Progenitor cell of endocrine pancreas (in vitro differentiated cells): ENCODE measurements at regions not wholly inside any gene's neighbourhood (a gene's known extent, or its start where the extent isn't known, plus 50 kb on each side); places are given as distances from the start of the nearest gene placed in this dataset.

Experiments used
- DNase-seq: peaks from one replicate; pipeline ENCODE4 v3.0.0; 2021; ENCODE audit warnings: low spot score; ENCODE audit not compliant: unreplicated experiment
- H3K27ac Mint-ChIP-seq: 2 replicates; pipeline ENCODE4 v1.8.0; 2021; ENCODE audit warnings: mild to moderate bottlenecking, moderate library complexity, mixed read lengths
- H3K27me3 Mint-ChIP-seq: 2 replicates; pipeline ENCODE4 v1.8.0; 2021; ENCODE audit warnings: mixed read lengths
- H3K36me3 Mint-ChIP-seq: 2 replicates; pipeline ENCODE4 v1.8.0; 2022; ENCODE audit warnings: mixed read lengths; ENCODE audit not compliant: insufficient read depth
- H3K4me1 Mint-ChIP-seq: 2 replicates; pipeline ENCODE4 v1.8.0; 2021; ENCODE audit warnings: low read depth, mixed read lengths
- H3K4me3 Mint-ChIP-seq: 2 replicates; pipeline ENCODE4 v1.8.0; 2021; ENCODE audit warnings: low read depth, mild to moderate bottlenecking, moderate library complexity, mixed read lengths
- H3K9me3 Mint-ChIP-seq: 2 replicates; pipeline ENCODE4 v1.8.0; 2021; ENCODE audit warnings: low read depth, mixed read lengths
- CTCF ChIP-seq: fragments of 200-600 bp; sonication (generic); IDR thresholded peaks from one replicate; pipeline ENCODE4 v1.5.0; 2021; ENCODE audit warnings: antibody characterized with exemption, mild to moderate bottlenecking; ENCODE audit not compliant: unreplicated experiment

DNA sequence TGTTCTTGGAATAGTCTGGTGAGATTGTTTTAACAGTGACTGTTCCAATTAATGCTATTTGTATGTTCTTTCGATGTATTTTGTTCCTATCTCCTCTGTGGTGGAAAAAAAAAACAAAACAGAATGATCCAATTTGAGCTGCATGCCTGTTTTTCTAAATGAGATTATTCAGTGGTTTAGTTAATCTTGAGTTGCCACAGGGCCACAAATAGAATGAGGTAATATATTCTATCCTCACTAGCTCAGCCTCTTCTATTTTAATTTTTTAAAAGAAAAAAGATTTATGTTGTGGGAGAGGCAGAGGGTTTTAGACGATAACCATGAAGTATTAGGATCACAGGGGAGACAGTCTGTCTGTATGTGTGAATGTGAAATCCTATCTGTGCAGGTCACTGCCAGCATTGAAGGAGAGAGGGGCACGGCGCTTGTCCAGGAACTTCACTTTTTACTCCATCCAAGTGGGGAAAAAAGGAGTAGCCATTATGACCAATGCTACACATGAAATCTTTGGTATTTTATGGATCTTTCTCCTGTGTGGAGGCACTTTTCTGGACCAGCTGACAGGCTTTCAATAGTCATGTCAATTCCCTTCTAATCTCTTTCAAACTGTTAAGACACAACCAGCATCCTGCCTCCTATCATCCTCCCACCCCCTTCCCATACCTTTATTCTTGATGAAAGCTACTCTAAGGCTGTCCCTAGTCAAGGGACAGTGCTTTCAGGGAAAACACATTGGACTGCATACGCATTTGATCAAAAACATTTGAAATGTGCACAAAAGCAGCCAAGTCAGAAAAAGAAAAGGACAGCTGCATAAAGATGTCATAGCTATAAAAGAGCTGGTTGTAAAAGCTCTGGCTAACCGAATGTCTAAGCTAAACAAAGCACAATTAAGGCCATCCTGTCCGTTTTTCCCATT lies 1063.8 kb upstream of the INTU start:
- Mint-ChIP-seq H3K27me3 (no peaks in the 10 kb centered on the region), H3K27ac (no peak overlapping the region), H3K36me3 (no peaks in the 10 kb centered on the region), H3K4me1 (no peaks in the 10 kb centered on the region), H3K4me3 (no peak overlapping the region), H3K9me3 (no peaks in the 10 kb centered on the region)
- no peak for DNase-seq
- TF ChIP-seq CTCF, result no peak

- Mint-ChIP-seq H3K27me3 (no peaks in the 10 kb centered on the region), H3K9me3 (no peaks in the 10 kb centered on the region), H3K4me1 (no peaks in the 10 kb centered on the region), H3K4me3 (no peak overlapping the region), H3K36me3 (no peaks in the 10 kb centered on the region), H3K27ac (no peak overlapping the region)
- no peak for DNase-seq
- no peak for TF ChIP-seq CTCF
Observed at GRCh38 chr4:126572264-126572663, 1060.5 kb upstream of the INTU start.

- peaks cover 5% of the 10 kb centered on the region for H3K4me1 Mint-ChIP-seq
- no peak overlapping the region for H3K27ac Mint-ChIP-seq
- no peak overlapping the region for H3K4me3 Mint-ChIP-seq
- TF ChIP-seq CTCF, result peak; percentile 6
- peaks cover 8% of the 10 kb centered on the region for H3K9me3 Mint-ChIP-seq
- no peaks in the 10 kb centered on the region for H3K27me3 Mint-ChIP-seq
- H3K36me3 Mint-ChIP-seq, result no peaks in the 10 kb centered on the region
- no peak for DNase-seq
Observed at GRCh38 chr4:126582737-126583136, 1050.0 kb upstream of the INTU start.

GRCh38 chr4:126583509-126583908 lies 1049.2 kb upstream of the INTU start:
- no peaks in the 10 kb centered on the region for H3K36me3 Mint-ChIP-seq
- H3K4me1 Mint-ChIP-seq, result peaks cover 5% of the 10 kb centered on the region
- DNase-seq, result no peak
- no peak overlapping the region for H3K27ac Mint-ChIP-seq
- H3K27me3 Mint-ChIP-seq, result no peaks in the 10 kb centered on the region
- no peak overlapping the region for H3K4me3 Mint-ChIP-seq
- peaks cover 9% of the 10 kb centered on the region for H3K9me3 Mint-ChIP-seq
- peak; percentile 43 for TF ChIP-seq CTCF

DNA sequence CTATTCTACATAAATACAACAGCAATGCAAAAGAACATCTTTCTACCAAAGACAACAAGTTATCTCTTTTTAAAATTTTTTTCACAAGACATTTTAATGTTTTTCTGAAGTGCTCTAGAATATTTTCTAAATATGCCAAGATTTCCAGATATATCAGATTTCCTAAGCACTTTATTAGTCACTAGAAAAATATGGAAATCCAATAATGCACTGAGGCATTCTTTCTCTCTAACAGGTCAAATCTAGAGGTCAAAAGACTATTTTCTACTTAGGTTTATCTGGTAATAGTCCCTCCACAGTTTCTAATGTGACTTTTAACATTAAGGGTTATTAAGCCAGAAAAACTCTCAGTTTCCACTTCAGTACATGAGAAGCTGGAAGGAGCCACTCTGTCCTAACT lies 1041.2 kb upstream of the INTU start:
- H3K4me3 Mint-ChIP-seq, result no peak overlapping the region

More for the DNA sequence above, 1041.2 kb upstream of the INTU start:
- no peaks in the 10 kb centered on the region for H3K36me3 Mint-ChIP-seq
- peaks cover 4% of the 10 kb centered on the region for H3K4me1 Mint-ChIP-seq
- H3K9me3 Mint-ChIP-seq, result peaks cover 11% of the 10 kb centered on the region
- no peaks in the 10 kb centered on the region for H3K27me3 Mint-ChIP-seq
- no peak overlapping the region for H3K27ac Mint-ChIP-seq
- DNase-seq, result no peak
- no peak for TF ChIP-seq CTCF
